H1 (cell line): ENCODE measurements at regions not wholly inside any gene's neighbourhood (a gene's known extent, or its start where the extent isn't known, plus 50 kb on each side); places are given as distances from the start of the nearest gene placed in this dataset.

ENCODE experiments used
- CTCF ChIA-PET: fragments of 300-600 bp; sonication (Branson Sonifier 250); formaldehyde crosslinking; loops from one replicate; lab custom pipeline; 2021; ENCODE audit not compliant: partially characterized antibody; lab: Charles Lee
- POLR2A ChIA-PET: fragments of 300-600 bp; sonication (Branson Sonifier 250); formaldehyde crosslinking; loops from one replicate; lab custom pipeline; 2021; ENCODE audit warnings: inconsistent platforms; ENCODE audit not compliant: partially characterized antibody; lab: Charles Lee
- DNase-seq, 2 experiments: peaks; one replicate each; pipeline versions ENCODE4 v3.0.0 to v3.0.0-alpha.2; 2010 to 2022; ENCODE audit warnings: low spot score in 2 of 2, low read depth in 1 of 2, mixed read lengths in 1 of 2
- FAIRE-seq: peaks from 2 replicates; lab custom pipeline; 2011; peaks lifted over from hg19 to GRCh38; lab: Jason Lieb, UNC
- H2AFZ ChIP-seq: 2 replicates; pipeline ENCODE4 v1.8.1; 2012; ENCODE audit warnings: low read length, inconsistent platforms
- H2AK5ac ChIP-seq: 2 replicates; pipeline ENCODE4 v1.6.1; 2013; ENCODE audit warnings: low read depth, low read length
- H2BK120ac ChIP-seq: replicated peaks from 2 replicates; pipeline ENCODE3; 2013; ENCODE audit warnings: low read depth, low read length, inconsistent platforms
- H2BK12ac ChIP-seq: 2 replicates; pipeline ENCODE4 v1.6.1; 2013; ENCODE audit warnings: low read depth, low read length
- H2BK15ac ChIP-seq: 2 replicates; pipeline ENCODE4 v1.6.1; 2013; ENCODE audit warnings: low read length
- H2BK20ac ChIP-seq: 2 replicates; pipeline ENCODE4 v1.6.1; 2013; ENCODE audit warnings: low read length
- H2BK5ac ChIP-seq: 2 replicates; pipeline ENCODE4 v1.6.1; 2013; ENCODE audit warnings: low read depth, low read length
- H3K14ac ChIP-seq: 2 replicates; pipeline ENCODE4 v1.6.1; 2013; ENCODE audit warnings: inconsistent platforms; ENCODE audit not compliant: insufficient read length
- H3K18ac ChIP-seq: 2 replicates; pipeline ENCODE4 v1.6.1; 2013; ENCODE audit warnings: low read length; ENCODE audit errors: extremely low read depth
- H3K23ac ChIP-seq: 2 replicates; pipeline ENCODE4 v1.6.1; 2013; ENCODE audit warnings: inconsistent platforms; ENCODE audit not compliant: insufficient read length
- H3K23me2 ChIP-seq: 2 replicates; pipeline ENCODE4 v1.6.1; 2013; ENCODE audit warnings: low read depth, low read length
- H3K27ac ChIP-seq: 2 replicates; pipeline ENCODE4 v1.6.1; 2011; ENCODE audit warnings: low read depth, low read length, inconsistent platforms
- H3K27me3 ChIP-seq, 4 experiments: replicated peaks in 1 of 4; 1 replicate in 1 of 4; 2 replicates in 3 of 4; pipeline versions ENCODE4 v1.6.1 to v1.8.1; 2011 to 2013; ENCODE audit warnings: low read length in 3 of 4, mild to moderate bottlenecking in 3 of 4, inconsistent platforms in 2 of 4, mixed read lengths in 2 of 4, moderate library complexity in 1 of 4; ENCODE audit not compliant: control insufficient read depth in 3 of 4, insufficient read depth in 3 of 4; ENCODE audit errors: extremely low read depth in 1 of 4
- H3K36me3 ChIP-seq, 4 experiments: 2 replicates each; pipeline versions ENCODE4 v1.6.1 to v1.8.1; 2011 to 2013; ENCODE audit warnings: mild to moderate bottlenecking in 4 of 4, low read length in 3 of 4, moderate library complexity in 2 of 4, control low read depth in 1 of 4, inconsistent platforms in 1 of 4; ENCODE audit not compliant: insufficient read depth in 4 of 4, control insufficient read depth in 2 of 4
- H3K4ac ChIP-seq: replicated peaks from 2 replicates; pipeline ENCODE3; 2013; ENCODE audit warnings: low read length, low read depth, mixed read lengths, inconsistent platforms; ENCODE audit not compliant: insufficient read length
- H3K4me1 ChIP-seq, 4 experiments: replicated peaks in 1 of 4; 1 replicate in 1 of 4; 2 replicates in 3 of 4; pipeline versions ENCODE4 v1.6.1 to v1.8.1; 2011 to 2013; ENCODE audit warnings: low read length in 3 of 4, inconsistent platforms in 2 of 4, mixed read lengths in 1 of 4; ENCODE audit not compliant: insufficient read depth in 4 of 4, control insufficient read depth in 3 of 4
- H3K4me2 ChIP-seq, 2 experiments: 2 replicates each; pipeline versions ENCODE4 v1.6.1 to v1.8.1; 2011 to 2013; ENCODE audit warnings: low read depth in 2 of 2, low read length in 2 of 2, control low read depth in 1 of 2, inconsistent platforms in 1 of 2, mild to moderate bottlenecking in 1 of 2; ENCODE audit not compliant: insufficient read depth in 1 of 2
- H3K4me3 ChIP-seq, 4 experiments: fragments of 200-600, 300-600 bp in 1 of 4; sonication (generic), shearing (Covaris generic), sonication (Bioruptor Twin) in 1 of 4; 2 replicates each; pipeline versions ENCODE4 v1.5.1 to v1.8.1; 2011 to 2016; ENCODE audit warnings: low read length in 4 of 4, low read depth in 3 of 4, control low read depth in 2 of 4, inconsistent platforms in 2 of 4, mild to moderate bottlenecking in 2 of 4, mixed read lengths in 1 of 4, moderate library complexity in 1 of 4; ENCODE audit not compliant: insufficient read depth in 2 of 4; ENCODE audit errors: extremely low read depth in 1 of 4
- H3K56ac ChIP-seq: replicated peaks from 2 replicates; pipeline ENCODE3; 2013; ENCODE audit warnings: low read depth, mild to moderate bottlenecking, mixed read lengths, low read length, inconsistent platforms; ENCODE audit not compliant: insufficient read length
- H3K79me1 ChIP-seq: 2 replicates; pipeline ENCODE4 v1.6.1; 2013; ENCODE audit warnings: low read depth, low read length, control low read depth
- H3K79me2 ChIP-seq, 2 experiments: 2 replicates each; pipeline versions ENCODE4 v1.6.1 to v1.8.1; 2012 to 2013; ENCODE audit warnings: low read length in 2 of 2, mild to moderate bottlenecking in 2 of 2, inconsistent platforms in 1 of 2; ENCODE audit not compliant: insufficient read depth in 2 of 2, control insufficient read depth in 1 of 2
- H3K9ac ChIP-seq, 4 experiments: replicated peaks in 1 of 4; 1 replicate in 1 of 4; 2 replicates in 3 of 4; pipeline versions ENCODE4 v1.6.1 to v1.8.1; 2011 to 2013; ENCODE audit warnings: low read depth in 3 of 4, low read length in 3 of 4, control low read depth in 2 of 4, mild to moderate bottlenecking in 2 of 4, moderate library complexity in 2 of 4, inconsistent platforms in 1 of 4; ENCODE audit errors: extremely low read depth in 1 of 4
- H3K9me3 ChIP-seq, 2 experiments: 2 replicates each; pipeline versions ENCODE4 v1.6.1 to v1.8.1; 2012 to 2013; ENCODE audit warnings: mild to moderate bottlenecking in 2 of 2, moderate library complexity in 2 of 2, control low read depth in 1 of 2, inconsistent platforms in 1 of 2, low read depth in 1 of 2, low read length in 1 of 2, mixed read lengths in 1 of 2; ENCODE audit not compliant: insufficient read depth in 2 of 2
- H4K20me1 ChIP-seq, 2 experiments: replicated peaks in 1 of 2; 2 replicates each; pipeline versions ENCODE3 to v1.8.1; 2011 to 2013; ENCODE audit warnings: inconsistent platforms in 2 of 2, low read length in 2 of 2, mild to moderate bottlenecking in 1 of 2; ENCODE audit not compliant: insufficient read depth in 2 of 2, control insufficient read depth in 1 of 2
- H4K5ac ChIP-seq: 2 replicates; pipeline ENCODE4 v1.6.1; 2013; ENCODE audit warnings: low read length, low read depth, mixed read lengths, inconsistent platforms; ENCODE audit not compliant: insufficient read length
- H4K8ac ChIP-seq: 2 replicates; pipeline ENCODE4 v1.8.0; 2013; ENCODE audit warnings: mild to moderate bottlenecking, moderate library complexity, low read length, inconsistent platforms; ENCODE audit not compliant: insufficient read depth; ENCODE audit errors: extremely low read depth
- H4K91ac ChIP-seq: replicated peaks from 2 replicates; pipeline ENCODE3; 2013; ENCODE audit warnings: low read length, mixed read lengths, inconsistent platforms; ENCODE audit not compliant: insufficient read length
- CHD1 ChIP-seq: IDR thresholded peaks from 2 replicates; pipeline ENCODE4 v1.6.1; 2012; ENCODE audit warnings: low read depth, low read length, improper control_type of control experiment
- CTCF ChIP-seq, 3 experiments: IDR thresholded peaks; 1 replicate in 2 of 3; 2 replicates in 1 of 3; pipeline versions ENCODE4 v1.5.1 to v1.6.1; 2011; ENCODE audit warnings: low read length in 3 of 3, mild to moderate bottlenecking in 3 of 3, inconsistent platforms in 2 of 3, low read depth in 1 of 3, moderate library complexity in 1 of 3; ENCODE audit not compliant: insufficient read depth in 1 of 3; ENCODE audit errors: control extremely low read depth in 1 of 3
- JUN ChIP-seq: IDR thresholded peaks from 2 replicates; pipeline ENCODE4 v1.6.1; 2011; ENCODE audit warnings: low read depth, mild to moderate bottlenecking, improper control_type of control experiment, low read length
- MAX ChIP-seq: IDR thresholded peaks from 2 replicates; pipeline ENCODE4 v1.6.1; 2012; ENCODE audit warnings: inconsistent platforms
- RAD21 ChIP-seq, 2 experiments: IDR thresholded peaks in 1 of 2; conservative IDR thresholded peaks in 1 of 2; 2 replicates each; pipeline ENCODE4 v1.6.1; 2011; ENCODE audit warnings: low read depth in 2 of 2, low read length in 2 of 2, improper control_type of control experiment in 1 of 2, inconsistent platforms in 1 of 2, mild to moderate bottlenecking in 1 of 2, moderate library complexity in 1 of 2
- SRF ChIP-seq: IDR thresholded peaks from 2 replicates; pipeline ENCODE4 v1.6.1; 2011; ENCODE audit warnings: mild to moderate bottlenecking, low read depth, low read length, moderate library complexity
- TAF1 ChIP-seq: IDR thresholded peaks from 2 replicates; pipeline ENCODE4 v1.6.1; 2011; ENCODE audit warnings: mild to moderate bottlenecking, low read depth, low read length
- TCF12 ChIP-seq: IDR thresholded peaks from 2 replicates; pipeline ENCODE4 v1.6.1; 2011; ENCODE audit warnings: low read depth, mild to moderate bottlenecking, low read length
- TEAD4 ChIP-seq: IDR thresholded peaks from 2 replicates; pipeline ENCODE4 v1.6.1; 2012; ENCODE audit warnings: low read depth, low read length, inconsistent platforms, mixed read lengths
- WGBS, 2 experiments: shearing (Covaris generic) in 1 of 2; methylation state at CpG; one replicate each; pipeline versions ENCODE4 v1.1.6 to v1.1.7; 2013 to 2015; ENCODE audit warnings: low lambda C conversion rate in 2 of 2, mixed read lengths in 2 of 2, inconsistent platforms in 1 of 2, low coverage in 1 of 2, missing lambda C conversion rate in 1 of 2; ENCODE audit not compliant: insufficient replicate concordance in 2 of 2, insufficient coverage in 1 of 2, insufficient read length in 1 of 2; ENCODE audit errors: extremely low coverage in 1 of 2, missing lambda C conversion rate in 1 of 2; 5-methylcytosine and 5-hydroxymethylcytosine counted together

GRCh38 chr5:4065472-4066320 lies 470.1 kb downstream of the IRX1 start:
- Histone ChIP-seq H2AFZ (no peak overlapping the region), H2AK5ac (no peak overlapping the region), H3K18ac (no peak overlapping the region), H2BK5ac (no peak overlapping the region), H3K36me3 (no peaks in the 10 kb centered on the region), H3K27me3 (no peaks in the 10 kb centered on the region), H3K79me1 (no peaks in the 10 kb centered on the region), H4K5ac (no peak overlapping the region), H4K20me1 (no peaks in the 10 kb centered on the region), H3K9ac (no peak overlapping the region), H3K56ac (no peak overlapping the region), H3K9me3 (no peaks in the 10 kb centered on the region), H4K8ac (no peak overlapping the region), H2BK15ac (no peak overlapping the region), H3K4me1 (no peaks in the 10 kb centered on the region; a peak in 1 of 7 replicates), H3K4ac (no peak overlapping the region), H3K23ac (no peak overlapping the region), H3K4me2 (no peak overlapping the region), H3K23me2 (no peaks in the 10 kb centered on the region), H3K14ac (no peak overlapping the region), H4K91ac (no peak overlapping the region), H3K27ac (no peak overlapping the region), H3K79me2 (no peaks in the 10 kb centered on the region), H3K4me3 (no peak overlapping the region), H2BK20ac (no peak overlapping the region), H2BK12ac (no peak overlapping the region), H2BK120ac (no peak overlapping the region)
- CTCF ChIA-PET: interaction anchor here (0.6 to 1.0 kb wide), 6 partner anchors 21 to 774 kb away, joined by 3 to 7 read pairs (median 4); no protein-coding TSS in a partner anchor
- DNase-seq: no peak
- WGBS, 2 experiments: 79% methylated on average over 11 of the region's 11 CpGs; no CpG with 5 or more reads in 1 of the 2 experiments
- POLR2A ChIA-PET: no interaction called here
- FAIRE-seq: no peak
- no peak for TF ChIP-seq MAX
- TF ChIP-seq TEAD4: peak; percentile 76; the same call in 1 of the 2 replicates
- TF ChIP-seq RAD21 (IDR thresholded peaks at IDR 0.05 in 1 of 2, conservative IDR thresholded peaks at IDR 0.05 in 1 of 2; ENCODE audit: low read depth in 2 of 2, low read length in 2 of 2): peak in 1 of 2 experiments; percentile 34; a peak in 1 of 4 replicates
- TF ChIP-seq JUN: no peak
- peak in 2 of 3 experiments; percentile 7 to 10; a peak in 1 of 4 replicates for TF ChIP-seq CTCF (IDR thresholded peaks at IDR 0.05; ENCODE audit: control extremely low read depth in 1 of 3, insufficient read depth in 1 of 3, low read depth in 1 of 3, low read length in 3 of 3)
- no peak for TF ChIP-seq SRF
- TF ChIP-seq CHD1: no peak
- TF ChIP-seq TCF12: no peak
- TF ChIP-seq TAF1: no peak
